NCI-H510A treated with DMSO at 0.1 percent for 48 hours (cell line): ENCODE measurements at regions not wholly inside any gene's neighbourhood (a gene's known extent, or its start where the extent isn't known, plus 50 kb on each side); places are given as distances from the start of the nearest gene placed in this dataset.

Source experiments
- DNase-seq: peaks from one replicate; lab custom pipeline; 2025; lab: John Stamatoyannopoulos, UW

GRCh38 chr4:180717451-180718033, 1525.7 kb upstream of the TENM3 start:
- DNase-seq, result no peak

DNA sequence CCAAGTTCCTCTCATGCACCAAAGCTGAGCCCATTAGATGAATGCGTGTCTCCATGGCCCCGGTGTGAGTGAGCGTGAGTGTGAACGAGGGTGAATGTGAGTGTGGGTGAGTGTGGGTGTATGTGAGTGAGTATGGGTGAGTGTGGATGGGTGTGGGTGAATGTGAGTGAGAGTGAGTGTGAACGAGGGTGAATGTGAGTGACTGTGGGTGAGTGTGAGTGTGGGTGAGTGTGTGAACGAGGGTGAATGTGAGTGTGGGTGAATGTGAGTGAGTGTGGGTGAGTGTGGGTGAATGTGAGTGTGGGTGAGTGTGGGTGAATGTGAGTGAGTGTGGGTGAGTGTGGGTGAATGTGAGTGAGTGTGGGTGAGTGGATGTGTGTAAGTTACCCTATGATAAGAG, 1521.8 kb upstream of the TENM3 start:
- DNase-seq, result no peak

DNA sequence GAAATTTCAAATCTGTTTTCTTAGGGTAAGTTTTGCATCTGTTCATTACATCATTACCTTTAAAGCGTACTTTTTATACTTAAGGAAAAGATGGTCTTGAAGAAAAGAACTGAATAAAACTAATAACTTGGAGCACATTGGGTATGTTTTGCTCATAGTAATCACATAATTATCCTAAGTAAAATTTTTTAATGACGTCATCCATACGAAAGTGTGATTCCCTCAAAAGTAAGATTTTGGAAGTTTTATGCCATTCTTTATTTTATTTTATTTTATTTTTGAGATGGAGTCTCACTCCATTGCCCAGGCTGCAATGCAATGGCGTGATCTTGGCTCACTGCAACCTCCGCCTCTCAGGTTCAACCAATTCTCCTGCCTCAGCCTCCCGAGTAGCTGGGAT, 1516.6 kb upstream of the TENM3 start:
- no peak for DNase-seq

DNA sequence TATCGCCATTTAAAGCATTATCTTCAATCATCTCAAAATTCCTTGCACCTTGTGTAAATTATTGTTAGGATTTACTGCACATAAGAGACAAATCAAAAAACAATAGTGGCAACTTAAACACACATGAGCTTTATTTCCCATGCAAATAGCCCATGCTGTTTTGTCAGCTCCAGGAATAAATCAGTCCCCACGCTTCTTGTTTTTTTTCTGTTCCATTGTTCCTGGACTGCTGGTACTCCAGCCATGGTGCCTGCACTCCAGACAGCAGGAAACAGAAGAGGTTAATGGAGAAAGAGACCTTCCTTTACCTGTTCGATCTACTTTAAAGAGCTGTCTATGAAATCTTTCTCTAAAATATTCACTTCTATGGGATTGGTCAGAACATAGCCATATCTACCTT, 1515.7 kb upstream of the TENM3 start:
- no peak for DNase-seq

DNA sequence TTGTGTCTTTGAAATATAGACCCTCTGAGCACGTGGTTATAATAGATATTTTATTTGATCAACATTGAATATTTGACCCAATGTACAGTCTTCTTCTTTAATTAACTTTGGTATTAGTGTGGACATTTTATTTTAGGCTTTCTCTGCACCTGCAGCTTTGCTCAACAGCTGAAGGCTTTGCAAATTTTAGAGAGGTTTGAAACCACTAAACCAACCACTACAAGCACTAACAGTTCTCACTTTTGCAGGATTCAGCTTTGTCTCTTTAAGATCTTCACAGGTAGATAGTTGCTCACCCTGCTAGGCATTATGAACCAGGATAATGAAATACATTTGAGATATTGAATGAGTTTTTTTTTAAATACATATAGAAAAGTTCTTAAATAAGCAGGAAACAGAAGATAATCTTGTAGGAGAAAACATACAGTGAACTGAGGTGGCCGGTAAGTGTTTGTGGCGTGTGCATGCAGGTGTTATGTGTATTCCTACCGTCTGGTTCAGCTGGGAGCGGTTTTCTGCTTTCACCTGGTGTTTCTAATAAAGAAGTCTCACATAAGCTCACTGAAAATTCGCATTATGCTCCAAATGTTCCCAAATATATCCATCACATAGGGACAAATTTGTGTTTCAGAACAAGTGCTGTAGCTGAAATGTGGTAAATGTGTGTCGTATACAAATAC, 1508.3 kb upstream of the TENM3 start:
- DNase-seq, result no peak

DNA sequence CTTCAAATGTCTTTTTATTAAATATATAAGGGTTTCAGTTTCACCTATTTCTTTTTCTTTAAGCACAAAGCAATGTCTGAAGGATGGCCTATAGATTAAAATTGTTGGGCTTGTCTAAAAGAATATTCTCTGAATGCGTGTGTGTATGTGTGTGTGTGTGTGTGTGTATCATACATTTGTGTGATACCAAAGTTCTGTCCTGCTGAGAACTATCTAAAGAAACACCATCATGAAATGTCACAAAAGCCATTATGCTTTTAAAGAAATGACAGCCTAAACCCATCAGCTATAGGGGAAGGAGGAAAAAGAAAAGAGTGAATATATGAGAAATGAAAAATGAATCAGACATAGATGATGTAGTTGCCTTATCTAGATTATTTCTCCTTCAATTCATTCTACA, 1501.5 kb upstream of the TENM3 start:
- DNase-seq, result no peak

- no peak for DNase-seq
Measured at GRCh38 chr4:180745019-180745418, 1498.2 kb upstream of the TENM3 start.

GRCh38 chr4:180751009-180751408, 1492.2 kb upstream of the TENM3 start:
- DNase-seq, result no peak

DNA sequence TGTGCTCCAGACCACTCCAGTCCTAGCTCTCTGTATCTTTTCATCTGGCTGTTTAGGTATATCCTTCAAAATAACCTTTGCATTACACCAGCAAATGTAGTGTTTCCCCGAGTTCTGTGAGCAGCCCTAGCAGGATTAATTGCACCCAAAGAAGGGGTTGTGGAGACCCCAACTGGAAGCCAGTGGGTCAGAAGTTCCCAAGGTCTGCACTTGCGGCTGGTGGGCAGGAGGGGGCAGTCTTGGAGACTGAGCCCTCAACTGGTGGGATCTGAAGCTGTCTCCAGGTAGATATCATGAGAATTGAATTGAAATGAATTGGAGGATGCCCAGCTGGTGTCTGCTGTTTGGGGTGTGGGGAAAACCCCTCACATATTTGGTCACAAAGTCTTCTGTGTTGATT, 1485.3 kb upstream of the TENM3 start:
- no peak for DNase-seq

DNA sequence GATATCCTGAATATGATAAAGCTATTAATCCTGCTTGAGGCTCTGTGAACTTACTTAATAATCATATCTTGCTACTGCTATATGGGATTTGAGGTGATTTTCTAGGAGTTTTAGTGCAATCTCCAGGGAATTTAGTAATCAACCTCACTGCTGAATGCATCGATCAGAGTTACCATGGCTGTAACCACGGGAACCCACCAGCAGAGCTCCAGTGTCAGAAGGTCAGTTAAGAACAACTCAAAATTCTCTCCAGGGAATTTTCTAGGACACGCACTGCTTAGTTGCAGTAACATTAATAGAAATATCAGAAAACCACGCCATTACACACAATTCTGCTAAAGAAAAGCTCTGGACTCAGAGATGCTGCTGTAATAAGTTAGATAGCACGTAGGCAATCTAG, 1477.2 kb upstream of the TENM3 start:
- no peak for DNase-seq

DNA sequence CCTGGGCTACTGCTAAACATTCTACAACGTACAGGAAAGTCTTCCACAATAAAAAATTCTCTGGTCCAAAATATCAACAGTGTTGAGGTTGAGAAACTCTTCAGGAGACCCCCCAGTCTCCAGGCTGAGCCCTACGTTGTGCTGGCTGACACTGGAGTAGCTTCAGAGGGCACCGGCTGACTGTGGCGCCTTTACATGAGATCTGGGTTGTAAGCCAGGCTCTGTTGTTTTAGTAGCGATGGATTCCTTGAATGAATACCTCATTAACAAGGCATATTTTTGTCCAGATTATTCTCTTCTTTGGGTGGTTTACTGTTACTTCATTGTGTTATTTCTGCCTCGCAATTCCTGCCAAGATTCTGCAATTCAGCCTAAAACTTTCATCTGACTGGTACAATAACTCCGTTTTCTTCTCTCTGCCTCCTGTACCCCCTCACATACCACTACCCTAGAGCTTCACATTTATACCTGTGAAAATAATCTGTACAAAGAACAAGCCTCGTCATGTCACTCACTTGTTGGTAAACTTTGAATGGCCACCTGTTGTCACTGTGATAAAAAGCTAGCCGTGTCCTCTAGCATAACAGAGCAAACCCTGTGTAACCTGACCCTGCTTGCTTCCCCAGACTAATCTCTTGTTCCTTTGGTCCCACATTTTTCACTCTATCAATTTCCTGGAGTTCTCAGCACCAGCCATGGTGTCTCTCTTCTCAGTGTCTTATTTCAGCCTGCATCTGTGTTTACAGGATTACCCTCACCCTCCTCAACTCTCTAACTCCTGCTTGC, 1476.1 kb upstream of the TENM3 start:
- peak; percentile 79 for DNase-seq

DNA sequence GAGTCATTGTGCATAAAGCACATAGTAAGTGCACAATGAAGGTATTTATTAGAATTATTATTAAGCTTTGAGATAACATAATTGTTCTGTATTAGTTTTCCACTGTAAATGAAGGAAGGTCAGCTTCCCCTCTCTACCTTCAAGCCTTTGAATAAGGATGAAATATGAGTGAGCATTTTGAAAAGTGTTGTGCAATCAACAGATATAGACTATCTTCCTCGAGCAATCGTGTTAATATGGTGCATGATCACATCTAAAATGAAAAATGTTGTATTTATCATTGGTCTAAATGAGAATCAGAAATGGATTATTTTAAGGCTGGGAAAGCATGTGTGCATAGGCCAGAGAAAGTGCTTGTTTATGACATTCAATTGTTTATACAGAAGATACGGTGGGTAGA, 1474.6 kb upstream of the TENM3 start:
- DNase-seq, result no peak

GRCh38 chr4:180769791-180770190, 1473.4 kb upstream of the TENM3 start:
- no peak for DNase-seq

DNA sequence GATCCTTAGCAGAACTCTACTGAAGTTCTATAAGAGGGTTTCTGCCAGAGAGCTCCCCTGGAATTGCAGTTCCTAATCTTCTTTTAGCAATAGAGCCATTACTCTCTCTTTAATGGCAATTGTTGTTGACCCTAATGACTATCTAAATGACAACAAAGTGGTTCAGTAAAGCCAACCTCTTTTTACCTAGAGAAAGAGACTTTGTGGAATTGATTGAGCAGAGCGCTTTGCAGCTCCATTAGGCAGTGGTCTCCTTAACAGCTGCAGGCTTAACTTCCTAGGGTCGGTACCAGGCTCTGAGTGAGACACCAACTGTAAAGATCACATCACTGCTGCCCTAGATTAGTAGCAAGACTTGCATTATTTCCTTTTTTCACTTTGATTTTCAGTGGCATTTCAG, 1472.9 kb upstream of the TENM3 start:
- no peak for DNase-seq

GRCh38 chr4:180784940-180785339, 1458.3 kb upstream of the TENM3 start:
- no peak for DNase-seq

GRCh38 chr4:180788729-180789128, 1454.5 kb upstream of the TENM3 start:
- DNase-seq, result no peak

- no peak for DNase-seq
Measured at GRCh38 chr4:180789929-180790328, 1453.3 kb upstream of the TENM3 start.

DNA sequence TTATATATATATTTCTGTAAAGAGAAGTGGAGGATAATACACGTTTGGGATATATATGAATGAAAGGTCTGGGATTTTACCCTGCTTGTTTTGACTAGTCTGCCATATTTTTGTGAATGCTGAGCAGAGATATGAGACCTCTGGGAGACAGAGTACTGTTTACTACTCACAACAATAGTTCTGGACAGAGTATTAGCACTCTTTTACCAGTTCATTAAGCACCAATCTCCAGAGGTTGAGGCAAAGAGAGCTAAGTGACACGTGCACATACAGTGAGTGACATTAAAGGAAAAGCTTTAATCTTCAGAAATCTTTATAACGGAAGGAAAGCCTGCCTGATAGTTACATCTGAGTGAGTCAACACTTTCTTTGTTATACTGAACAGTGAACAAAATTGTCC, 1452.7 kb upstream of the TENM3 start:
- no peak for DNase-seq

GRCh38 chr4:180792541-180792940, 1450.7 kb upstream of the TENM3 start:
- no peak for DNase-seq

- DNase-seq, result no peak
Measured at GRCh38 chr4:180794333-180794732, 1448.9 kb upstream of the TENM3 start.

GRCh38 chr4:180798036-180798577, 1445.1 kb upstream of the TENM3 start:
- no peak for DNase-seq

- DNase-seq, result no peak
Measured at GRCh38 chr4:180799798-180800197, 1443.4 kb upstream of the TENM3 start.

- DNase-seq, result no peak
Measured at GRCh38 chr4:180805101-180805500, 1438.1 kb upstream of the TENM3 start.
